Fibroblast of lung (primary cell): ENCODE measurements at regions not wholly inside any gene's neighbourhood (a gene's known extent, or its start where the extent isn't known, plus 50 kb on each side); places are given as distances from the start of the nearest gene placed in this dataset.

ENCODE experiments used
- DNase-seq, 2 donors: peaks; one replicate each; pipeline versions ENCODE4 v3.0.0 to v3.0.0-alpha.2; 2010; ENCODE audit warnings: low read depth in 2 of 2
- H2AFZ ChIP-seq: 2 replicates; pipeline ENCODE4 v1.5.1; 2012; ENCODE audit warnings: low read length, control low read depth, inconsistent platforms
- H3K27ac ChIP-seq: 2 replicates; pipeline ENCODE4 v1.5.1; 2011; ENCODE audit warnings: low read length, control low read depth; ENCODE audit not compliant: insufficient read depth
- H3K27me3 ChIP-seq: 2 replicates; pipeline ENCODE4 v1.5.1; 2011; ENCODE audit warnings: mild to moderate bottlenecking, low read length; ENCODE audit not compliant: control insufficient read depth, insufficient read depth
- H3K36me3 ChIP-seq: 2 replicates; pipeline ENCODE4 v1.5.1; 2011; ENCODE audit warnings: low read length; ENCODE audit not compliant: control insufficient read depth, insufficient read depth
- H3K4me1 ChIP-seq: 2 replicates; pipeline ENCODE4 v1.5.1; 2011; ENCODE audit warnings: low read length; ENCODE audit not compliant: control insufficient read depth, insufficient read depth; ENCODE audit errors: extremely low read depth
- H3K4me2 ChIP-seq: 2 replicates; pipeline ENCODE4 v1.5.1; 2011; ENCODE audit warnings: low read length, control low read depth; ENCODE audit not compliant: insufficient read depth; ENCODE audit errors: extremely low read depth
- H3K4me3 ChIP-seq, 4 experiments: fragments of 200-600 bp in 1 of 4; sonication (generic) in 1 of 4; replicated peaks in 1 of 4; 2 replicates each; pipeline ENCODE4 v1.5.1; 2011 to 2016; ENCODE audit warnings: low read length in 4 of 4, low read depth in 3 of 4, mild to moderate bottlenecking in 3 of 4, control low read depth in 2 of 4, inconsistent platforms in 1 of 4, mixed read lengths in 1 of 4; ENCODE audit not compliant: insufficient read depth in 1 of 4; ENCODE audit errors: control extremely low read depth in 1 of 4
- H3K79me2 ChIP-seq: 2 replicates; pipeline ENCODE4 v1.5.1; 2012; ENCODE audit warnings: mild to moderate bottlenecking, low read length, inconsistent platforms; ENCODE audit not compliant: control insufficient read depth, insufficient read depth
- H3K9ac ChIP-seq: 2 replicates; pipeline ENCODE4 v1.5.1; 2011; ENCODE audit warnings: mild to moderate bottlenecking, low read length, control low read depth; ENCODE audit not compliant: insufficient read depth
- H3K9me3 ChIP-seq: 2 replicates; pipeline ENCODE4 v1.5.1; 2012; ENCODE audit warnings: low read depth, low read length; ENCODE audit not compliant: control insufficient read depth, insufficient read depth
- H4K20me1 ChIP-seq: 2 replicates; pipeline ENCODE4 v1.5.1; 2011; ENCODE audit warnings: low read length; ENCODE audit not compliant: control insufficient read depth, insufficient read depth; ENCODE audit errors: extremely low read depth
- CTCF ChIP-seq, 2 donors: IDR thresholded peaks in 1 of 2; conservative IDR thresholded peaks in 1 of 2; 1 replicate in 1 of 2; 2 replicates in 1 of 2; pipeline ENCODE4 v1.5.1; 2011 to 2012; ENCODE audit warnings: low read length in 2 of 2, control low read depth in 1 of 2, inconsistent platforms in 1 of 2, low read depth in 1 of 2, mild to moderate bottlenecking in 1 of 2
- EZH2 ChIP-seq: IDR thresholded peaks from 2 replicates; pipeline ENCODE4 v1.5.1; 2012; ENCODE audit warnings: low read length, control low read depth, mild to moderate bottlenecking; ENCODE audit errors: missing control alignments

GRCh38 chr10:4651404-4652037, 174.5 kb upstream of the AKR1E2 start:
- H3K79me2 ChIP-seq, result no peaks in the 10 kb centered on the region
- peaks cover 7% of the 10 kb centered on the region for H3K4me1 ChIP-seq
- H3K36me3 ChIP-seq, result no peaks in the 10 kb centered on the region
- no peak overlapping the region for H3K4me2 ChIP-seq
- H3K9ac ChIP-seq, result no peak overlapping the region
- no peaks in the 10 kb centered on the region for H3K9me3 ChIP-seq
- no peak overlapping the region for H3K4me3 ChIP-seq
- no peak for TF ChIP-seq CTCF (conservative IDR thresholded peaks at IDR 0.05 in 1 of 2, IDR thresholded peaks at IDR 0.05 in 1 of 2; ENCODE audit: low read depth in 1 of 2, low read length in 2 of 2)
- TF ChIP-seq EZH2, result no peak
- no peak overlapping the region for H2AFZ ChIP-seq
- H3K27me3 ChIP-seq, result no peaks in the 10 kb centered on the region
- no peaks in the 10 kb centered on the region for H4K20me1 ChIP-seq
- DNase-seq, result peak; percentile 27 to 37
- H3K27ac ChIP-seq, result no peak overlapping the region

GRCh38 chr10:4650582-4650981, 175.4 kb upstream of the AKR1E2 start:
- Histone ChIP-seq H3K36me3 (no peaks in the 10 kb centered on the region), H3K9ac (no peak overlapping the region), H4K20me1 (no peaks in the 10 kb centered on the region), H3K79me2 (no peaks in the 10 kb centered on the region), H3K9me3 (no peaks in the 10 kb centered on the region), H3K4me1 (peaks cover 7% of the 10 kb centered on the region), H3K27me3 (no peaks in the 10 kb centered on the region), H3K4me3 (no peak overlapping the region), H3K27ac (peak overlapping the region; percentile 27), H3K4me2 (peak overlapping the region; percentile 70), H2AFZ (peak overlapping the region; percentile 68)
- TF ChIP-seq CTCF (conservative IDR thresholded peaks at IDR 0.05 in 1 of 2, IDR thresholded peaks at IDR 0.05 in 1 of 2; ENCODE audit: low read depth in 1 of 2, low read length in 2 of 2) (peak; percentile 2 to 21), EZH2 (no peak)
- peak in 1 of 2 donors; percentile 83 for DNase-seq

DNA sequence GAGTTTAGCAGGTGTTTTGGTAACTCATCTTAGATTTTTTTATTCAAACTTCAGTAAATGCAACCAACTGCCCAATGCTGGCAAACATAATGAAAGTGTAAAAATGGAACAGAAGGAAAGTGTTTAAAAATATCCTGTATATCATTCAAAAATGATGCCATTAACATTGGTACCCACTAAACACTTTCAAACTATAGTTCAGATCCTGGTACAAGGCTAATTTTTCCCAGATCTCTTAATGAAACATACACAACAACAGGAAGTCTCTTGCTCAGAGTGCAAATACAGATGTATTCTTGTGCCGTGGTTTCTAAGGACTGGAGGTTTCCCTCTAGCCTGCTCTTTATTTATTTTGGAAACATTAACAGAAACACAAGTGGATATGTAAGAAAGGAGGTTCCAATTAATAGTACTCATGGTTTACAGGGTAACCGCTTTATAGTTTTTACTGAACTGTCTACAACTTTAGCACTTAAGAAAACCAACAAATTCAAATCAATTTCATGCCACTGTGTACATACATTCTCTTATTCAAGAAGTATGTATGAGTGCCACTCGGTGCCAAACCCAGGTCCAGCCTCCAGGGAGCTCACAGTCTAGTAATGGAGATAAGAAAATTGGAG, 176.0 kb upstream of the AKR1E2 start:
- H3K27me3 ChIP-seq, result no peaks in the 10 kb centered on the region
- peak overlapping the region; percentile 70 for H3K4me2 ChIP-seq
- no peaks in the 10 kb centered on the region for H3K79me2 ChIP-seq
- no peak overlapping the region for H3K9ac ChIP-seq
- peak overlapping the region; percentile 27 for H3K27ac ChIP-seq
- H3K4me1 ChIP-seq, result peaks cover 7% of the 10 kb centered on the region
- no peaks in the 10 kb centered on the region for H3K9me3 ChIP-seq
- H3K4me3 ChIP-seq, result no peak overlapping the region
- peak; percentile 57 to 71 for DNase-seq
- H3K36me3 ChIP-seq, result no peaks in the 10 kb centered on the region
- H2AFZ ChIP-seq, result peak overlapping the region; percentile 68
- TF ChIP-seq EZH2, result no peak
- TF ChIP-seq CTCF (conservative IDR thresholded peaks at IDR 0.05 in 1 of 2, IDR thresholded peaks at IDR 0.05 in 1 of 2; ENCODE audit: low read depth in 1 of 2, low read length in 2 of 2), result no peak
- no peaks in the 10 kb centered on the region for H4K20me1 ChIP-seq
